ENCODE measurements at regions not wholly inside any gene's neighbourhood (a gene's known extent, or its start where the extent isn't known, plus 50 kb on each side); places are given as distances from the start of the nearest gene placed in this dataset.

DNA sequence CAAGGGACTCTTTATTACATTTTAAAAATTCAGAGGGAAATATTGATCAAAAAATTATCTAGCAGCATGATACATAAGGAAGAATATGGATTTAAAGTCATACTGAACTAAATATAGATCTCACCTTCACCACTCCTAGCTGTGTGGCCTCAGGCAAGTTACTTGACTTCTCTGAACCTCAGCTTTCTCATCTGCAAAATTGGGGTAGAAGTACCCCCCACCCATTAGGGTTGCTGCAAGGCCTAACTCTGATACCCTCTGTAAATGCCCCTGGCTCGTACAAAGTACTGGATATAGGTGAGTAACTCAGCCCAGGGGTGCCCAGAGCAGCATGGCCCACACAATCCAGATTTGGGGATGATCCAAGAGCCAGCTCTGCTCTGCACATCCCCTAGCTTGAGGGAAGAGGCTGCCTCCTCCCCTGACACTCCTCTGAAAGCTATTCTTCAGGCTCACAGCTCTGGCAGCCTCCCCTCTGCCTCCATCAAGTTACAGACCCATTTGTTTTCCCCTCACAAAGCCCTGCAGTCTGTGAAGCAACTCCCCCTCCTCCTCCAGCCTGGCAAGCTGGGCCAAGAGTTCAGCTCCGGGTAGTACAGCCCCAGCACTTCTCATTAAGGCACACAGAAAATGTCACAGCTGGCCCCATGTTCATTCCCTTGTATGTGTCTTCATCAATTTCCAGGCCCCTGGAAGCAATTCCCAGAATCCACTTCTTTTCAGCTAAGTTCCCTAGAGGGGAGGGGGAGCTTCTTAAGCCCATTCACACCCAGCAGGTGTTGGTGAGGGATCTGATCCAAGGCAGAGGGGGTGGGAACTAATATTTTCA lies 143.7 kb downstream of the PLPP3 start:
- TF ChIP-seq ZFX (IDR thresholded peaks at IDR 0.05; ENCODE audit: borderline replicate concordance) (no peak), CTCF (IDR thresholded peaks at IDR 0.05) (no peak)
- H3K27ac ChIP-seq = no peak overlapping the region

GRCh38 chr1:56434740-56435139 lies 144.6 kb downstream of the PLPP3 start:
- TF ChIP-seq CTCF (IDR thresholded peaks at IDR 0.05) (no peak), ZFX (IDR thresholded peaks at IDR 0.05; ENCODE audit: borderline replicate concordance) (no peak)
- no peak overlapping the region for H3K27ac ChIP-seq

- TF ChIP-seq CTCF (IDR thresholded peaks at IDR 0.05) (no peak), ZFX (IDR thresholded peaks at IDR 0.05; ENCODE audit: borderline replicate concordance) (no peak)
- H3K27ac ChIP-seq = no peak overlapping the region
These were observed 145.3 kb downstream of the PLPP3 start for GRCh38 chr1:56434025-56434424.

DNA sequence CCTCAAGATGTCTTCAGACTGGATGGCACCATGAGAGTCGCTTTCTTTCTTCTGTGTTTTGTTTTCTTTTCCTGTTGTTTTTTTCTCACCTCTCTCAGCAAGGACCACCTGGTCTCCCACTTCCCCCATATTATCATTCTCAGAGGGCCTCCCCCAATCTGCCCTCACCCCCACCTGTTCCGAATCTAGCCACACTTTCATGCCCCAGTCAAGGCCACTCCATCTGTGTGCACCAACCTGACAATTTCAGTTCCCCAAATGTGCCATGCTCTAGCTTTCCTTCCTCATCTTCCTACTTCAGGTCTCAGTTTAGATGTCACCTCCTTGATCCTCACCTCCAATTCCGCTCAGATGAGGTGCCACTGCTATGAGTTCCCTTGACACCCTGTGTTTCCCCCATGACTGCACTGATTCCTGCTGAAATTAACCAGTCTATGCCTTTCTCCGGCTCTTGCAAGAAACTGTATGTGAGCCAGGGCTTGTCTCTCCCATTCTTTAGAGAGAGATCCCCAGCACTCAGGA lies 146.2 kb downstream of the PLPP3 start:
- no peak overlapping the region for H3K27ac ChIP-seq
- TF ChIP-seq CTCF (IDR thresholded peaks at IDR 0.05) = no peak
- no peak for TF ChIP-seq ZFX (IDR thresholded peaks at IDR 0.05; ENCODE audit: borderline replicate concordance)

GRCh38 chr1:56432166-56432971 lies 147.0 kb downstream of the PLPP3 start:
- TF ChIP-seq ZFX (IDR thresholded peaks at IDR 0.05; ENCODE audit: borderline replicate concordance) (no peak), CTCF (IDR thresholded peaks at IDR 0.05) (no peak)
- no peak overlapping the region for H3K27ac ChIP-seq

DNA sequence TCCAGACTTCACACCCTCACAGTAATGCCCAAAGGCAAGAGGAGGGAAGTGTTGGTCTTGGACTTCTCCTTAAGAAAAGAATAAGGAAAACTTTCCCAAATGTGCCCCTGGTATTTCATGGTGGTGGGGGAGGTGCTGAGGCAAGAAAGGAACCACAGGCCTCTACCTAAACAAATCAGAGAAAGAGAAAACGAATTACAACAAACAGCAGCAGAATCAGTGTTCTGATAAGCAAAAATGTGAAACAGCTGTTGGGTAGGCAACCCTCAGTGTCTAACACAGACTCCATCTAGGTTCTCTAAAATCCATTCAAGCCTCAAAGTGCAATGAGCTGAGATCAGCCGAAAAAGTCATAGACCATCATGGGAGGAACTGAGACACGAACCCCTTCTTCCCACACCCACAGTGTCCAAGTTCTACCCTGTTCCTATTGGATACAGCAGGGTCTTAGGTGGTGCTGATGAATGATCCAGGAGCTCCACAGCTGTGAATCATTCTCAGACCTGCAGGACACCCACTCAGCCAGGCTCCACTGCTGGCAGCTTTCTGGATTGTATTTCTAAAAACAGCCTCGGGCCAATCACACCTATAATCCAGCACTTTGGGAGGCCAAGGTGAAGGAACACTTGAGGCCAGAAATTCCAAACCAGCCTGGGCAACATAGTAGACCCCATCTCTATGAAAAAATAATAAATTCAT lies 149.1 kb downstream of the PLPP3 start:
- TF ChIP-seq CTCF (IDR thresholded peaks at IDR 0.05) (no peak), ZFX (IDR thresholded peaks at IDR 0.05; ENCODE audit: borderline replicate concordance) (no peak)
- H3K27ac ChIP-seq = no peak overlapping the region

All from 22Rv1 (cell line).